Lower leg skin (tissue), 4 donors: ENCODE measurements at regions not wholly inside any gene's neighbourhood (a gene's known extent, or its start where the extent isn't known, plus 50 kb on each side); places are given as distances from the start of the nearest gene placed in this dataset.
A peak's percentile ranks its signal among the peaks of the same experiment; 100 is the strongest.

Experiments
- DNase-seq, 2 donors: peaks; one replicate each; pipeline ENCODE4 v3.0.0-alpha.2; 2019; ENCODE audit warnings: low spot score in 2 of 2
- H3K4me3 ChIP-seq: fragments of 200-600 bp; sonication (generic); 2 replicates; pipeline ENCODE4 v1.5.1; 2017; ENCODE audit warnings: mild to moderate bottlenecking, low read depth; ENCODE audit not compliant: poor library complexity, severe bottlenecking
- POLR2A ChIP-seq, 2 donors: fragments of 450-650 bp; IDR thresholded peaks; one replicate each; pipeline ENCODE4 v1.6.1; 2016 to 2017; ENCODE audit warnings: antibody characterized with exemption in 2 of 2, mild to moderate bottlenecking in 1 of 2, moderate library complexity in 1 of 2
- WGBS, 2 donors: methylation state at CpG; one replicate each; pipeline ENCODE4 v1.1.5; 2018; 5-methylcytosine and 5-hydroxymethylcytosine counted together
- intact Hi-C: fragments of 100-400 bp; cut with DNase I; formaldehyde crosslinking; loops from one replicate; pipeline ENCODE4 v1.15.0; 2023; ENCODE audit warnings: low total_unique reads
- TF ChIP-seq, protein P1 (sequence below), 3 donors: fragments of 450-650 bp; IDR thresholded peaks; one replicate each; pipeline ENCODE4 v1.5.1; 2016; ENCODE audit warnings: antibody characterized with exemption in 3 of 3, mild to moderate bottlenecking in 3 of 3, moderate library complexity in 2 of 3

DNA sequence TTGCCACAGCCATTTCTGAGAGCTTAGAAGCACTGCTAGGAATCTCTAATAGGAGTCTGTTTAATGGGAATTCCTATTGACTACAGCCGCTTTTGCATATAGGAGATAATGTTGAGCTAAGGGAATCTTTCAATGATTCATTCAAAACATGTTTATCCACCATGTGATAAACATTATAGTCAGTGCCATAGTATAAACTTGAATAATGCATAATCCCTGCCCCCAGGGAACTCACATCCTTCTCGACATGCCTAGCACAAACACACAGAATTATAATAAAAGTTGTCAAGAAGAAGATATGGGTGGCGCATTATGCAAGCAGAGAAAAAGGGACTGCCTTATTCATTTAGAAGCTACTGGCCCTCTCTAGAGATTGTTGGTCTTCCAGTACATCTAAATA is 248.0 kb downstream of the DAD1 start:
- H3K4me3 ChIP-seq, result no peak overlapping the region
- intact Hi-C loops, result no loop called here
- TF ChIP-seq, protein P1, sequence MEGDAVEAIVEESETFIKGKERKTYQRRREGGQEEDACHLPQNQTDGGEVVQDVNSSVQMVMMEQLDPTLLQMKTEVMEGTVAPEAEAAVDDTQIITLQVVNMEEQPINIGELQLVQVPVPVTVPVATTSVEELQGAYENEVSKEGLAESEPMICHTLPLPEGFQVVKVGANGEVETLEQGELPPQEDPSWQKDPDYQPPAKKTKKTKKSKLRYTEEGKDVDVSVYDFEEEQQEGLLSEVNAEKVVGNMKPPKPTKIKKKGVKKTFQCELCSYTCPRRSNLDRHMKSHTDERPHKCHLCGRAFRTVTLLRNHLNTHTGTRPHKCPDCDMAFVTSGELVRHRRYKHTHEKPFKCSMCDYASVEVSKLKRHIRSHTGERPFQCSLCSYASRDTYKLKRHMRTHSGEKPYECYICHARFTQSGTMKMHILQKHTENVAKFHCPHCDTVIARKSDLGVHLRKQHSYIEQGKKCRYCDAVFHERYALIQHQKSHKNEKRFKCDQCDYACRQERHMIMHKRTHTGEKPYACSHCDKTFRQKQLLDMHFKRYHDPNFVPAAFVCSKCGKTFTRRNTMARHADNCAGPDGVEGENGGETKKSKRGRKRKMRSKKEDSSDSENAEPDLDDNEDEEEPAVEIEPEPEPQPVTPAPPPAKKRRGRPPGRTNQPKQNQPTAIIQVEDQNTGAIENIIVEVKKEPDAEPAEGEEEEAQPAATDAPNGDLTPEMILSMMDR (IDR thresholded peaks at IDR 0.05), result no peak
- no peak for TF ChIP-seq POLR2A (IDR thresholded peaks at IDR 0.05)
- WGBS, 2 donors, result 65% methylated on average over 3 of the region's 3 CpGs
- no peak for DNase-seq

DNA sequence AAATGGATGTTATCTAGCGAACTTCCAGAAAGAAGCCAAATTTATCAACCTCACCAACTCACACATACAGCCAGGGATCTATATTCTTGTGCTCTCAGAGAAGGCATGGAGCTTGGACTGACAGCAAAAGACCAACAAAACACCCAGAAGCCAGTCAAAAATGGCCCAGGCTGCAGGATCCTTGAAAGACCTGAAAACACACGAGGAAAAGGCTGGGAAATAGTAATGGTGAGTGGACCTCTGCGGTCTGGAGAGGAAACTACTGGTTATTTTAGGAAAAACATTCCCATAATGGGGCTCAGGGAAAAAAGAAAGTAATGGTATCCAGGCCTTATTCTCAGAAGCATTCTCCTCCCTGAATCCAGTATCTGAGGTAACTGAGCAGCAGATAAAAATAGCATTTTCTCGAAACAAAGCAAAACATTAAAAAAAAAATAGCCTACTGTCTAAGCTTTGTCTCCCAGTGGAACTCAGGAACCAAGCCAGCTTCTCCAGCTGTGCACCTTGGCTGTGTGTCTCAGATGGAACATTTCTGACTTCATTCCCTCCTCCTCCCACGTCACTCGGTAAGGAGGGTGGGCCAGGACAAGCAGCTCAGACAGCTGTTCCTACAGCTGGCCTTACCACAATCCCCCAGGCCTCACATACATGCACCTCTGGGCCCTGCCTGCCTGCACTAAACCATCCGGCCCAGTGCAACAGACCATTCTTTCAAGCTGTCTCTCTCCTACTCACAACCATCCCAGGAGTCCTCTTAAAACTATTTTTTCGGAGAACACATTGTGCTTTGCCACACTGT is 249.9 kb downstream of the DAD1 start:
- intact Hi-C loops, result no loop called here
- 27 to 29% methylated on average over 8 of the region's 8 CpGs for WGBS, 2 donors
- H3K4me3 ChIP-seq, result no peak overlapping the region
- TF ChIP-seq POLR2A (IDR thresholded peaks at IDR 0.05), result no peak
- TF ChIP-seq, protein P1 (IDR thresholded peaks at IDR 0.05), result no peak
- DNase-seq, result peak; percentile 74 to 89

DNA sequence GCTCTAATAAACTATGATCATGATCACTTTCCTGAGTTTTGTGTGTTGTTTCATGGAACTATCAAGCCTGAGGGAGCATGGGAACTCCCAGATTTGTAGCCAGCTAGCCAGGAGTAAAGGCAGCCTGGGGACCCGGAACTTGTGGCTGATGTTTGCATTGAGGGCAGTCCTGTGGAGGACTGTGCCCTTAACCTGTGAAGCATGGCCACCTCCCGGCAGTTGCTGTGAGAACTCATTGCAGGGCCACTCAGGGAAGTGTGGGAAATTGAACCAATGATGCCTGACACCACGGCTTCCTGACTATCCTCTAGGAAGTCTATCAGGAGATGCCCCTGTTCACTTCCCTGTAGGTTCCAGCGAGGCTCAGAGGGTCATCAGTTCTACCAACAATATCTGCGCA is 250.6 kb downstream of the DAD1 start:
- WGBS, 2 donors, result 79 to 94% methylated on average over 5 of the region's 5 CpGs
- no peak for TF ChIP-seq POLR2A (IDR thresholded peaks at IDR 0.05)
- TF ChIP-seq, protein P1 (IDR thresholded peaks at IDR 0.05), result no peak
- intact Hi-C loops, result no loop called here
- no peak for DNase-seq
- no peak overlapping the region for H3K4me3 ChIP-seq

DNA sequence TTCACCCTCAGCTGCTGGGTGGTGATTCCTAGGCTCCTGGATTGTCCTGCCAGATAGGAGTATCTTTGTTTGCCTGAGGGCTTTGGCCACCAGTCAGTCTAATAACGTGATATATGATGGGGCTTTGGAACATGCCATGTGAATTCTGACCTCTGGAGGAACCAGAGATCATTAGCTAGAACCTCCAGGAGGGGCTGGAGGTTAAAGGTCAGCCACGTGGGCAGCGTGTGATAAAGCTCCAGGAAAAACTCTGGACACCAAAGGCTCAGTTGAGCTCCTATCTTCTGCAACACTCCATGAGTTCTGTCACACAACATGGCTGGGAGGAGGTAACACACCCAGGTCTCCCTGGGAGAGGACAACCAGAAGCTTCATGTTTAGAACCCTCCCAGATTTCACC is 251.1 kb downstream of the DAD1 start:
- H3K4me3 ChIP-seq, result no peak overlapping the region
- TF ChIP-seq POLR2A (IDR thresholded peaks at IDR 0.05), result no peak
- TF ChIP-seq, protein P1 (IDR thresholded peaks at IDR 0.05), result no peak
- 59 to 72% methylated on average over 3 of the region's 3 CpGs for WGBS, 2 donors
- no peak for DNase-seq
- intact Hi-C loops, result no loop called here

DNA sequence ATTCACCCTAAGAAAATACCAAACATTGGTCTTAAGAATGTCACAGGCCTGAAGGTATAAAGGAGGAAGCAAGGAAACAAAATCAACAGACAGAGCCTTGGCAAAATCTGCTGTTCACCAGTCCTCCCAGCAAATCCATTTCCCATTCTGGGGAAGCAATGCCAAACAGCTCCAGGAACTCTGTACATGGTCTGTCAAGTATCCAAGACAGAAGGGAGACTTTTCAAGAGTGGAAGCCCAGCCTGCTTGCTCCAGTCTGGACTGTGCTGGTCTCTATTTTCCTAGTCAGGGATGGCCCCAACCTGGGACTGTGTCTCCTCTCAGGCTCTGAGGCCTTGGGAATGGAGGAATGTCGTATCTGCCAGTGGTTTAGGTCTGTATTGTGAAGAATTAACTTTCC is 251.5 kb downstream of the DAD1 start:
- WGBS, 2 donors, result 87 to 95% methylated on average over 1 of the region's 1 CpG
- H3K4me3 ChIP-seq, result no peak overlapping the region
- no peak for TF ChIP-seq POLR2A (IDR thresholded peaks at IDR 0.05)
- TF ChIP-seq, protein P1 (IDR thresholded peaks at IDR 0.05), result no peak
- intact Hi-C loops, result no loop called here
- DNase-seq, result no peak

DNA sequence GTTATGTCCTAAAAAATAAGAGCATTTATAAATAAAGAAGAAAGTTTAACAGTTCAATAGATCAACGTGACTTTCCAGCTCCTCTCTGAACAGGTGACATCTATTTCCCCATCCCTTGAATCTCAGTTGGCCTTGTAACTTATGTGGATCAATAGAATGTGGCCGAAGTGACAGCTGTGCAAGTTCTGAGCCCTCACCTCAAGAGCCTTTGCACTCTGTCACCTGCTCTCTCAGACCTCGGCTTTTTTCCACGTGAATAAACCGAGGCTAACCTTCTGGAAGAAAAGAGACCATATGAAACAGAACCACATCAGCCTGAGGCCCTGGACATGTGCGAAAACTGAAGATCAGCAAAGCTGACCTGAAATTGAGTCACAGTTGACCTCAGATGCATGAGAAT is 253.0 kb downstream of the DAD1 start:
- H3K4me3 ChIP-seq, result no peak overlapping the region
- no peak for TF ChIP-seq POLR2A (IDR thresholded peaks at IDR 0.05)
- TF ChIP-seq, protein P1 (IDR thresholded peaks at IDR 0.05), result no peak
- WGBS, 2 donors, result 91 to 94% methylated on average over 6 of the region's 6 CpGs
- intact Hi-C loops, result no loop called here
- DNase-seq, result no peak
